ENCODE measurements at regions not wholly inside any gene's neighbourhood (a gene's known extent, or its start where the extent isn't known, plus 50 kb on each side); places are given as distances from the start of the nearest gene placed in this dataset.
"Not testable (repeated sequence)": the region's sequence is repeated elsewhere in the genome, so short reads cannot be mapped to it uniquely, and the experiment has no call there.

DNA sequence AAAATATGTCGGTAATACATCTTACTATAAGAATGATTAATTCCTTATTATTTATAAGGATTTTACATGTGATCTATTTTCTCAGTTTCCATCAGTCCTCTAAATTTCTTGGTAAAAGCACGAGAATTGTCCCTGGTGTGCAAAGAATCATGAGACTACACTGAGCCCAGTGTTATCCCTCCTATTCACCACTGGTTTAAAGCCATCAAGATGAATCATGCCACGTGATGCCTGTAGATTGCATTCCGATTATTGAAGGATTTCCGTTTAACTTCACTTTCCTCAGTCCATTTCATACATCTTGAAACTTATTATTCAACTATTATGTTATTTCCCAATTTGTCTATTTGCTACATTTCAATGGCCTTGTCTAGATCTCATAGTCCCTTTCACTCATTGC is 601.9 kb downstream of the GALC start:
- H3K36me3 Mint-ChIP-seq (ENCODE audit: low read depth), result no peaks in the 10 kb centered on the region
- no peak overlapping the region for H3K4me3 Mint-ChIP-seq
- H3K27me3 Mint-ChIP-seq, result no peaks in the 10 kb centered on the region
- H3K4me1 Mint-ChIP-seq, result no peaks in the 10 kb centered on the region
- no peak overlapping the region for H3K27ac Mint-ChIP-seq
- no peak for ATAC-seq
- H3K9me3 Mint-ChIP-seq, result no peaks in the 10 kb centered on the region
- no peak for DNase-seq

DNA sequence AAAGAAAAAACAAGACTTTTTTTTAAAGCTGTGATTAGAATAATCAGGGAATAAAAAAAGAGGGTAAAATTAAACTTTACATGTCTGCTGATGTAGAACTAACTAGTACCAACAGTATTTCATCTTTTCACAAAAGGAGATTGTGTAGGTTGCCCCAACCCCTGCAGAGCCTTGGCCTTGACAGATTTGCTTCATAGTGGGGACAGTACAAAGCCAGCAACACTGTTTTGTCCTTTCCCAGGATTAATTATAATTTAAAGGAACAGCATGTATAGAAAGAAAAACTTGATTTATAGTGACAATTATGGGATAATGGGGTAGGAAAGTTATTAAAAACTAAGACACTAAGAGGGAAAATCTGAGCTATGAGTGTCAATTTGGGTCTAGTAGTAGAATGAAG is 604.0 kb downstream of the GALC start:
- H3K4me3 Mint-ChIP-seq, result no peak overlapping the region
- H3K36me3 Mint-ChIP-seq (ENCODE audit: low read depth), result no peaks in the 10 kb centered on the region
- H3K9me3 Mint-ChIP-seq, result peaks cover 3% of the 10 kb centered on the region
- no peaks in the 10 kb centered on the region for H3K27me3 Mint-ChIP-seq
- ATAC-seq (no peak), DNase-seq (no peak)
- no peak overlapping the region for H3K27ac Mint-ChIP-seq
- no peaks in the 10 kb centered on the region for H3K4me1 Mint-ChIP-seq

DNA sequence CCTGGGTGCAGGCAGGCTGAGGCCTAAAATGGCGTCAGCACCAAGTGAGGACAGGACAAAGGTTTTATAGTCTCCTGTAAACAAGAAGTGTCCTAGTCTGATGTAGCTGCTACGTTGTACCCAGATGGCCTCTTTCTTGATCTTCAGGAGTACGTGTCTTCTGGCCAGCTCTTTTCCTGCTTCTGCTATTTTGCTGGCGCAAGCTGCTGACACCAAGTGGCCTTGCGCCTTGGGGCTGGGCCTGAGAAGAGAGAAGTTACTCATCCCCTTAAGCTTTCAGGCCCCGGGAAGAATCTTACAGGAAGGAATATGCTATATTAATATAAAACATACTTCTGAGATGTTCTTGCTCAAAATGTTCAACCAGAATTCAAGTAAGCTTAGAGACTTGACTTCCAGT is 605.2 kb downstream of the GALC start:
- Mint-ChIP-seq H3K9me3 (peaks cover 11% of the 10 kb centered on the region), H3K27me3 (no peaks in the 10 kb centered on the region), H3K4me1 (no peaks in the 10 kb centered on the region), H3K36me3 (ENCODE audit: low read depth) (no peaks in the 10 kb centered on the region), H3K27ac (no peak overlapping the region), H3K4me3 (no peak overlapping the region)
- DNase-seq (no peak), ATAC-seq (no peak)

DNA sequence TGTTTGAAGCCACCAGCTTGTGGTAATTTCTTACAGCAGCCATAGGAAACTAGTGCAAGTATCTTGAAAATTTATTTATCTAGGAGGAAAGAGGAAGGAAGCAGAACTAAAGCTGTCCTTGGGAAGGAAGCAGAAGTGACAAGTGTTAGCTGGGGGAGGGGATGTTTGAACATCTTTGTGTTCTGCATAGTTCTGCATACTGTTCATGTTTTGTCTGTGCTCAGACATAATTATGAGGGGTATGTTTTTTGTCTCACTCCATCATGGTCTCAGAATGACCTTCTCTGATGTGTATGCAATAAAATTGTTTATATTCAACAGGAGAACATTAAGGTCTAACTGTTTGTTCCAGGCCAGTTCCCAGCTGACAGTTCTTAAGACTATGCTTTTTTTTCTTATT is 606.5 kb downstream of the GALC start:
- Mint-ChIP-seq H3K27ac (no peak overlapping the region), H3K27me3 (no peaks in the 10 kb centered on the region), H3K4me3 (no peak overlapping the region), H3K4me1 (no peaks in the 10 kb centered on the region), H3K9me3 (peaks cover 14% of the 10 kb centered on the region), H3K36me3 (ENCODE audit: low read depth) (no peaks in the 10 kb centered on the region)
- no peak for ATAC-seq
- no peak for DNase-seq

DNA sequence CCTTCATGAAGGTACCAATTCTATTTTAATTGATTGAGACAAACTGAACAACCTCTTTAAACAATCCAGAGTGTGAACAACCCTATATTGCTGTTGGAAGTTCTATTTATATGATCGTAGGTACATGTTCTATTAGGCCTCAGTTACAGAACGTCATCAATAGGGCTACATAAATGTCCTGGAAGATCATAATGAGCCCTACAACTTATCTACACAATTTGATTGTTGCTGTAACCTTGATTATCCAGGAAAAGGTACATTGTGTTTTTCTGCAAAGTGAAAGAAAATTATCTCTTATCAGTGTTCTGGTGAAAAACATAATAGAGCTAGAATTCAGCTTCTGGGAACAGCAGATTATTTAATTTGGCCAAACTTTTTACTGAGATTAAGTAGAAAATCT is 612.9 kb downstream of the GALC start:
- H3K4me1 Mint-ChIP-seq, result no peaks in the 10 kb centered on the region
- H3K27ac Mint-ChIP-seq, result no peak overlapping the region
- peaks cover 24% of the 10 kb centered on the region for H3K9me3 Mint-ChIP-seq
- H3K4me3 Mint-ChIP-seq, result no peak overlapping the region
- H3K36me3 Mint-ChIP-seq (ENCODE audit: low read depth), result no peaks in the 10 kb centered on the region
- DNase-seq (no peak), ATAC-seq (no peak)
- no peaks in the 10 kb centered on the region for H3K27me3 Mint-ChIP-seq

DNA sequence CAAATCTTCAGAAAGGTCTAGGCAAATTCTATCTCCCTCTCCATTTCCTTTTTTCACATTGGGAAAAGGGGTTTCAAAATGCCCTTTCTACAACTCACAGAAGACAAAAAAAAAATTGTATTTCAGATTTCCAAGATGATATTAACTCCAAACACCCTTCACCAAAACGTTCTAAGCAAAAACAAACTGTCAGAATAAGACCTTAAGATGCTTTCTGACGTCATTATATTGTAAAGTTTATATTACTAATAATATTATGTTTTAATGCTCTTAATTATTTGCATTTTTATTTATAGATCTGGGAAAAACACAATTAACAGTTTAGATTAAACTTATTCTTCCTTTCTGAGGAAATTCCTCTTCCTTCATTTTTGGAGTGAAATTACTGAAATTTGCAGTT is 624.2 kb downstream of the GALC start:
- Mint-ChIP-seq H3K9me3 (peaks cover 9% of the 10 kb centered on the region), H3K27ac (no peak overlapping the region), H3K4me1 (no peaks in the 10 kb centered on the region), H3K4me3 (no peak overlapping the region), H3K36me3 (ENCODE audit: low read depth) (no peaks in the 10 kb centered on the region), H3K27me3 (no peaks in the 10 kb centered on the region)
- ATAC-seq (no peak), DNase-seq (no peak)

DNA sequence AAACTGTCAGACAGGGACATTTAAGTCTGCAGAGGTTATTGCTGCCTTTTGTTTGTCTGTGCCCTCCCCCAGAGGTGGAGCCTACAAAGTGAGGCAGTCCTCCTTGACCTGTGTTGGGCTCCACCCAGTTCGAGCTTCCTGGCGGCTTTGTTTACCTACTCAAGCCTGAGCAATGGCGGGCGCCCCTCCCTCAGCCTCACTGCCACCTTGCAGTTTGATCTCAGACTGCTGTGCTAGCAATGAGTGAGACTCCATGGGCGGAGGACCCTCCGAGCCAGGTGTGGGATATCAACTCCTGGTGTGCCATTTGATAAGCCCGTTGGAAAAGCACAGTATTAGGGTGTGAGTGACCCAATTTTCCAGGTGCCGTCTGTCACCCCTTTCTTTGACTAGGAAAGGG is 632.7 kb downstream of the GALC start:
- H3K4me1 Mint-ChIP-seq; DNase-seq; H3K4me3 Mint-ChIP-seq; H3K27me3 Mint-ChIP-seq; H3K9me3 Mint-ChIP-seq; H3K27ac Mint-ChIP-seq; H3K36me3 Mint-ChIP-seq (ENCODE audit: low read depth); ATAC-seq: not testable (repeated sequence)

DNA sequence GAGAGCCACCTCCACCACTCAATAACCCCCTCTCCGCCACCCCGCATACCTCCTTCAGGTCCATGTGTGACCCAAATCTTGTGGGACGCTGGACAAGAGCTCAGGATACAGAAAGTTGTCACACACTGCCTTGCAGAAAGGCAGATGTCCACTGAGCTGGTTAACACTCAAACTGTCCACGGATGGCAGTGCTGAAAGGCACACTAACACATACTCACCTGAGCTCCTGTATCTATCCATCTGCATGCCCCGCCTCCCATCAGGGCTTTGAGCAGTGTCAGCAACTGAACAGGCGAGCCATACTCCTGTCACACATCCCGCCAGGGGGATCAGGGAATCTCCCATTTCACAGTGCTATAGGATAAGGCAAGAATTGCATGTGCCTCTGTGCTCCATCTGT is 642.0 kb downstream of the GALC start:
- no peaks in the 10 kb centered on the region for H3K27me3 Mint-ChIP-seq
- H3K4me3 Mint-ChIP-seq, result no peak overlapping the region
- H3K36me3 Mint-ChIP-seq (ENCODE audit: low read depth), result no peaks in the 10 kb centered on the region
- DNase-seq (no peak), ATAC-seq (no peak)
- peaks cover 10% of the 10 kb centered on the region for H3K9me3 Mint-ChIP-seq
- no peak overlapping the region for H3K27ac Mint-ChIP-seq
- no peaks in the 10 kb centered on the region for H3K4me1 Mint-ChIP-seq

DNA sequence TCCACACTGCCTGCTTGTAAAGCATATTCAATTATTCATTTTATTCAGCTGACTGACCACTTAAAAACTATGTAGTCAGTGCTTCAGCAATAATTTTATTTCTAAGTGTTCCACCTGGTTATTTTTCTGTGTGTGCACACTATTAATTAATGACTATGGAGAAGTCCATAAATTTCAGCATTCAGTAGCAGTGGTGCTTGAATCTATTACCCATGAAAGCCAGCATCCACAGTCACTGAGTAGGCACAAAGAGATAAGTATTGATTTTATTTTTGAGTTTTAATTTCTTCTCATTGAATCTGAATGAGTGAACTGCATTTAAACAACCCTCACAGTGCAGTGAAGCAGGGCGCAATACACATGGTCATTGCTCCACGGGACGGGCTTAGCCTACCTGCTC is 643.1 kb downstream of the GALC start:
- no peak overlapping the region for H3K27ac Mint-ChIP-seq
- H3K9me3 Mint-ChIP-seq, result peaks cover 10% of the 10 kb centered on the region
- H3K27me3 Mint-ChIP-seq, result no peaks in the 10 kb centered on the region
- ATAC-seq (no peak), DNase-seq (no peak)
- no peak overlapping the region for H3K4me3 Mint-ChIP-seq
- H3K36me3 Mint-ChIP-seq (ENCODE audit: low read depth), result no peaks in the 10 kb centered on the region
- no peaks in the 10 kb centered on the region for H3K4me1 Mint-ChIP-seq

DNA sequence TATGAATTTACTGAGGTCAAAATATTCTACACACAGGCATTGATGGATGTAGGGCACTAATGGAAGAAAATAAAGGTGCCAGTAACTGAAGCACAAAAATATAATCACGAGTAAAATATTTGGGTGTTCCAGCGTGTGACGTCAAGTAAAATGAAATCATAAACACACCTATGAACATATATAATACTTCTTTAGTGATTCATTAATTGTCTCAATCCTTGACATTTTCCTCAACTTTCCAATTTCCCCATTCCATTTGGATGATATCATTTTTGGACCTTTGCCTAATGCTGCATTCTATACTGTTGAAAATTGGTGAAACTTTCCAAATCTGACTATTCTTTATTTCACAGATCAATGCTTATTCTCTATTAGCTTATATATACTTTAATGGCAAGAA is 649.3 kb downstream of the GALC start:
- H3K4me1 Mint-ChIP-seq, result no peaks in the 10 kb centered on the region
- peaks cover 13% of the 10 kb centered on the region for H3K9me3 Mint-ChIP-seq
- no peak for DNase-seq
- H3K36me3 Mint-ChIP-seq (ENCODE audit: low read depth), result no peaks in the 10 kb centered on the region
- ATAC-seq, result no peak
- H3K27me3 Mint-ChIP-seq, result no peaks in the 10 kb centered on the region
- no peak overlapping the region for H3K27ac Mint-ChIP-seq
- H3K4me3 Mint-ChIP-seq, result no peak overlapping the region

DNA sequence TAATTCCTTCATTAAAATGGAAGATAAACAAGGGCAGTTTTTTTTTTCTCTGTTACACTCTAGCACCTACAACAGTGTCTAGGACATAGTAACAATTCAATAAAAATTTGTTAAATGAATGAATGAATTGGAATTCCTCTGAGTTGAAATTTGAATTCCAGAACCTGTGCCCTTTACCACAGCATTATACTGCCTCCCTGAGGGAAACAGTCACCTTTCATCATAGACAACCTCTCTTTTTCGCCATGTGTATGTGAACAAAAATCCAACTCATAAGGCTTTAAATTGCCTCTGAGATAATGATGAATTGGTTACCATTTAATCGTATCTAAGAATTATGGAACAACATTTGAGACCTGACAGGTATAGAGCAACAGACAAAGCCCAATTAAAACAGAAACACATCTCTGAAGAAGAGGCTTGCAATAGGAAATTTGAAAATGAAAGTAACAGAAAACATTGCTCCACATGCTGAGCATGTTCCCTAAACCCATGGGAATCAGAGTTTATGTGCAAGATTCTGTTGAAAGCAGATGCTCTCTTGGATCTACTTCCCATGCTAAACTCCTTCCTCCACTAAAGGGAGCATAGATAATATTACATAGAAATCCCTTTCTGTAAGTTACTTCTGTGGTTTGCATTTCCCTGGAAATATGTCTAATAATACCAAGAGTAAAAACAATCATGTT is 657.8 kb downstream of the GALC start:
- H3K27ac Mint-ChIP-seq, result no peak overlapping the region
- no peaks in the 10 kb centered on the region for H3K4me1 Mint-ChIP-seq
- ATAC-seq (no peak), DNase-seq (no peak)
- H3K4me3 Mint-ChIP-seq, result no peak overlapping the region
- no peaks in the 10 kb centered on the region for H3K9me3 Mint-ChIP-seq
- no peaks in the 10 kb centered on the region for H3K36me3 Mint-ChIP-seq (ENCODE audit: low read depth)
- H3K27me3 Mint-ChIP-seq, result no peaks in the 10 kb centered on the region

DNA sequence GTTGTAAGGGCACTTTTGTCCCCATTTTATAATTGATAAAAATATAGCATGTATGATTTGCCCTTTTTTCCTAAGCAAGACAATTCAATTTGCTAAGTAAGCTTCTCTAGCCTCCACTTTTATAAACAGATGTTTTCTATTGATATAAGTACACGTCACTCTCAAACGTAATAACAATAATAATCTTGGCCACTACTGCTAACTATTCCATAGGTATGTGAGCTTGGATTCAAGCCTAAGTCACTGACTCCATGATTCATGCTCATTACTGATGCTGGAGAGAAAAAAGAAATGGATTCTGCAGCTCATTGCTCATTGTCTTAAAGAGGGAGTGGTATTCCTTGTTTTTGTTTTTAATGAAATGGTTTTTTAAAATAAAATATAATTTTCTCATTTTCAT is 661.0 kb downstream of the GALC start:
- Mint-ChIP-seq H3K4me1 (no peaks in the 10 kb centered on the region), H3K36me3 (ENCODE audit: low read depth) (no peaks in the 10 kb centered on the region), H3K27ac (no peak overlapping the region), H3K4me3 (no peak overlapping the region), H3K9me3 (no peaks in the 10 kb centered on the region), H3K27me3 (no peaks in the 10 kb centered on the region)
- DNase-seq (no peak), ATAC-seq (no peak)

DNA sequence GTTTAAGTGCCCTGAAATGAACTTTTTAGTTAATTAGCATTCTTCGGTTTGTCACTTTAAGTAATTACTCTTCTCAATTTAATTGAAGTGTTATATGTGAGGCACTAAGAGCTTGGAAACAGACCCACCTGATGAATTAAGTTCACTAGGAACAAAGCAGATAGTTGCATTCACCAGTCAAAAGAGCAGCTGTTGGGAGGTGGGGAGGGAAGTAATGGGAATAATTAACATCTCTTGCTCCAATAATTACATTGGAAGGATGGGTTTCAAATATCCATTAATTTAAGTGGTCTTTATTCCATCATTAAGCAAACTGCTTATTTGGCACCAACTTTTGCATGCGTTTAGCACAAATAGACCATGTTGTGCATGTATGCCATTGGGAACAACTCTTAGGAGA is 667.2 kb downstream of the GALC start:
- Mint-ChIP-seq H3K36me3 (ENCODE audit: low read depth) (no peaks in the 10 kb centered on the region), H3K9me3 (peaks cover 23% of the 10 kb centered on the region), H3K4me1 (no peaks in the 10 kb centered on the region), H3K27me3 (no peaks in the 10 kb centered on the region), H3K4me3 (no peak overlapping the region), H3K27ac (no peak overlapping the region)
- no peak for ATAC-seq
- DNase-seq, result no peak

DNA sequence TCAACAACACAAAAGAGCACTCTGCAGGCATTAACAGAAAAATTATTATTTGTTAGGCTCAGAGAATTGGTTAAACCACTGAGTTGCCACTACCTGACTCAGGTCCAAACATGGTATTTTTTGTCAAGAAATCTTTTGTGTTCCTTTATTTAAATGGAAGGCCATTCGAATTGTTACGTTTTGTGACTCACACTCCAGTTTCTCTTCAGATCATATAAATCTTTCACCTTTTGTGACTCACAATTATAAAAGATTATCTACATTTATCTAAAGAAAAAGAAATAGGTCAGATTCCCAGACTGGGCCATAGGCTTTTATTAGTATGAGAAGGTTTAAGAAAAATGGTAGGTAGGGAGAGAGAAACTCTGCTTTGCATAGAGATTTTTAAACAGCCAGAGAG is 669.8 kb downstream of the GALC start:
- Mint-ChIP-seq H3K4me3 (no peak overlapping the region), H3K36me3 (ENCODE audit: low read depth) (no peaks in the 10 kb centered on the region), H3K27ac (no peak overlapping the region), H3K9me3 (peaks cover 31% of the 10 kb centered on the region), H3K4me1 (no peaks in the 10 kb centered on the region), H3K27me3 (no peaks in the 10 kb centered on the region)
- DNase-seq, result no peak
- ATAC-seq, result no peak

DNA sequence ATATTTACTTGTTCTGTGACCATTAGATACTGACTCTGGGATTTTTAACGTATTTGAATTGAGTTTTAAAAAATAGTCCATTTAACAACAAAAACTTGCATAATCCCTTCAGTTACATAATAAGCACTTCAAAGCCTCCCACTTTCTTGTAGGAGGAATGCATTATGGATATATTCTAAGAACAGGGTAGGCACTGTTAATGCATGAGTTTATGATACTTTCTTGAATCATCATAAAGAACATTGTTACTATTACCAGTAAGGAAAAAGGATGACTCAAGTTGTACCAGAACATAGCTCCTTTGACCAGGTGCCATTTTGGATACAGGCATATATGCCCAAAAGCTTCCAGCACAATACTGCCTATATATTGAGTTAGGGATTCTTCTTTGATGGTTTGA is 671.4 kb downstream of the GALC start:
- Mint-ChIP-seq H3K9me3 (peaks cover 38% of the 10 kb centered on the region), H3K4me3 (no peak overlapping the region), H3K27me3 (no peaks in the 10 kb centered on the region), H3K36me3 (ENCODE audit: low read depth) (no peaks in the 10 kb centered on the region), H3K4me1 (no peaks in the 10 kb centered on the region), H3K27ac (no peak overlapping the region)
- DNase-seq (no peak), ATAC-seq (no peak)

DNA sequence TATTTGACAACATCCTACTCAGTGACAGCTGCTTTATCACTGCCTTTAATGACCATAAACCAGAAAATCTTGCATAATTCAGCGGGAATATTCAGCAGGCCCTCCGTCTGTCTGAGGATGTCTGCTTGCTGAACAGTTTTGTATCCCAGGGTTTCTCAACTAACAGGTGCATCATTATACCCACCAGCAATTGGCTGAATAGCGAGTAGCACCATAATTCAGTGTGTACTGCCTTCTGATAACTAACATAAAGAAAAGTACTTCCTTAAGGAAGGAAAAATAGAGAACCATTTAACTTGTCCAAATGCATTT is 680.1 kb downstream of the GALC start:
- no peak for ATAC-seq
- Mint-ChIP-seq H3K36me3 (ENCODE audit: low read depth) (no peaks in the 10 kb centered on the region), H3K4me3 (no peak overlapping the region), H3K9me3 (peaks cover 17% of the 10 kb centered on the region), H3K4me1 (no peaks in the 10 kb centered on the region), H3K27ac (no peak overlapping the region), H3K27me3 (no peaks in the 10 kb centered on the region)
- DNase-seq, result no peak
